Keratinocyte (primary cell): ENCODE measurements at regions not wholly inside any gene's neighbourhood (a gene's known extent, or its start where the extent isn't known, plus 50 kb on each side); places are given as distances from the start of the nearest gene placed in this dataset.

Experiments
- DNase-seq: peaks from one replicate; pipeline ENCODE4 v3.0.0-alpha.2; 2011; ENCODE audit warnings: low read depth, missing footprints, low spot score
- FAIRE-seq: peaks from 2 replicates; lab custom pipeline; 2011; peaks lifted over from hg19 to GRCh38; lab: Jason Lieb, UNC
- H2AFZ ChIP-seq: 2 replicates; pipeline ENCODE4 v1.6.0; 2012; ENCODE audit warnings: low read length, control low read depth, inconsistent platforms; ENCODE audit not compliant: control insufficient read depth
- H3K27ac ChIP-seq: 2 replicates; pipeline ENCODE4 v1.5.1; 2011; ENCODE audit warnings: low read length; ENCODE audit not compliant: control insufficient read depth, insufficient read depth
- H3K27me3 ChIP-seq: 3 replicates; pipeline ENCODE4 v1.6.0; 2011; ENCODE audit warnings: low read length; ENCODE audit not compliant: control insufficient read depth, insufficient read depth; ENCODE audit errors: extremely low read depth
- H3K36me3 ChIP-seq, 2 experiments: 2 replicates in 1 of 2; 3 replicates in 1 of 2; pipeline ENCODE4 v1.5.1; 2011; ENCODE audit warnings: low read length in 2 of 2, mild to moderate bottlenecking in 1 of 2; ENCODE audit not compliant: control insufficient read depth in 2 of 2, insufficient read depth in 2 of 2; ENCODE audit errors: extremely low read depth in 1 of 2
- H3K4me1 ChIP-seq: 3 replicates; pipeline ENCODE4 v1.5.1; 2011; ENCODE audit warnings: low read length; ENCODE audit not compliant: control insufficient read depth, insufficient read depth; ENCODE audit errors: extremely low read depth
- H3K4me2 ChIP-seq: 3 replicates; pipeline ENCODE4 v1.6.0; 2011; ENCODE audit warnings: low read depth, low read length; ENCODE audit not compliant: control insufficient read depth, insufficient read depth; ENCODE audit errors: extremely low read depth
- H3K4me3 ChIP-seq, 3 experiments: fragments of 200-600 bp in 1 of 3; sonication (generic) in 1 of 3; 2 replicates in 2 of 3; 3 replicates in 1 of 3; pipeline ENCODE4 v1.5.1; 2011 to 2016; ENCODE audit warnings: low read length in 3 of 3, mild to moderate bottlenecking in 3 of 3, control low read depth in 2 of 3, inconsistent platforms in 1 of 3, low read depth in 1 of 3, mixed read lengths in 1 of 3, mixed run types in 1 of 3, moderate library complexity in 1 of 3; ENCODE audit not compliant: control insufficient read depth in 2 of 3, insufficient read depth in 2 of 3; ENCODE audit errors: extremely low read depth in 1 of 3
- H3K79me2 ChIP-seq: 2 replicates; pipeline ENCODE4 v1.6.0; 2012; ENCODE audit warnings: low read length; ENCODE audit not compliant: control insufficient read depth, insufficient read depth
- H3K9ac ChIP-seq: 3 replicates; pipeline ENCODE4 v1.6.0; 2011; ENCODE audit warnings: low read length; ENCODE audit not compliant: control insufficient read depth, insufficient read depth; ENCODE audit errors: extremely low read depth
- H3K9me1 ChIP-seq: 3 replicates; pipeline ENCODE4 v1.6.0; 2011; ENCODE audit warnings: low read length; ENCODE audit not compliant: control insufficient read depth, insufficient read depth; ENCODE audit errors: extremely low read depth
- H3K9me3 ChIP-seq: 2 replicates; pipeline ENCODE4 v1.5.1; 2012; ENCODE audit warnings: low read depth, low read length; ENCODE audit not compliant: control insufficient read depth
- H4K20me1 ChIP-seq: 3 replicates; pipeline ENCODE4 v1.6.0; 2011; ENCODE audit warnings: low read length; ENCODE audit not compliant: control insufficient read depth, insufficient read depth; ENCODE audit errors: extremely low read depth
- EZH2 ChIP-seq: IDR thresholded peaks from one replicate; pipeline ENCODE4 v1.6.1; 2012; ENCODE audit warnings: inconsistent platforms, mild to moderate bottlenecking, low read length, moderate library complexity
- dilution Hi-C: fragments of 300-500 bp; cut with MboI; formaldehyde crosslinking; loops from one replicate; pipeline ENCODE4 v1.7.0; 2020; ENCODE audit warnings: low sequenced_read_pairs; ENCODE audit not compliant: extremely low pct_ligation_motif_present
- TF ChIP-seq, protein P1 (sequence below), 3 experiments: IDR thresholded peaks in 1 of 3; conservative IDR thresholded peaks in 1 of 3; optimal IDR thresholded peaks in 1 of 3; 2 replicates in 2 of 3; 3 replicates in 1 of 3; pipeline versions ENCODE3 to v1.5.1; 2011; ENCODE audit warnings: low read length in 3 of 3, mild to moderate bottlenecking in 3 of 3, moderate library complexity in 2 of 3, control low read depth in 1 of 3, inconsistent platforms in 1 of 3; ENCODE audit not compliant: insufficient read depth in 2 of 3; ENCODE audit errors: extremely low read depth in 1 of 3

DNA sequence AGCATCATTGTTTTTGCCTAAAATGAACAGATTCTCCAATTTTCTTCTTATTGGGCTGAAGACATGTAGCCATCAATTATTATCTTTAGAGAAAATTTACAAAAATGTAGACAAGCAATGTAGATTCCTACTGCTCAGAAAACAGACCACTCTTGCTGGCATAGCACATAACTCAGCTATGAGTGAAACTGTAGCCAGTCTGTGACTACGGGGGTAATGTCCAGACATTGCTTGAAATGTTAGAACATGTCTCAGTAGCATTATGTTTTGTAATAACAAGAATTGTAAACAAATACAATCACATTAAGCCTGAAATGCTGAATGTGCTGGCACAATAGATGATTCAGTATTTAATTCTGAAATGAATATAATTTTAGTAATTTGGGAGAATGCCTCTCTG lies 265.7 kb upstream of the KCNJ16 start:
- Histone ChIP-seq H3K9me1 (no peaks in the 10 kb centered on the region), H3K4me1 (peaks cover 9% of the 10 kb centered on the region), H2AFZ (no peak overlapping the region), H3K4me2 (no peak overlapping the region), H4K20me1 (no peaks in the 10 kb centered on the region), H3K27me3 (no peaks in the 10 kb centered on the region), H3K9me3 (no peaks in the 10 kb centered on the region), H3K36me3 (no peaks in the 10 kb centered on the region), H3K4me3 (no peak overlapping the region), H3K27ac (no peak overlapping the region), H3K9ac (no peak overlapping the region), H3K79me2 (no peaks in the 10 kb centered on the region)
- FAIRE-seq (no peak), DNase-seq (no peak)
- dilution Hi-C loops: no loop called here
- TF ChIP-seq EZH2: no peak
- TF ChIP-seq, protein P1, sequence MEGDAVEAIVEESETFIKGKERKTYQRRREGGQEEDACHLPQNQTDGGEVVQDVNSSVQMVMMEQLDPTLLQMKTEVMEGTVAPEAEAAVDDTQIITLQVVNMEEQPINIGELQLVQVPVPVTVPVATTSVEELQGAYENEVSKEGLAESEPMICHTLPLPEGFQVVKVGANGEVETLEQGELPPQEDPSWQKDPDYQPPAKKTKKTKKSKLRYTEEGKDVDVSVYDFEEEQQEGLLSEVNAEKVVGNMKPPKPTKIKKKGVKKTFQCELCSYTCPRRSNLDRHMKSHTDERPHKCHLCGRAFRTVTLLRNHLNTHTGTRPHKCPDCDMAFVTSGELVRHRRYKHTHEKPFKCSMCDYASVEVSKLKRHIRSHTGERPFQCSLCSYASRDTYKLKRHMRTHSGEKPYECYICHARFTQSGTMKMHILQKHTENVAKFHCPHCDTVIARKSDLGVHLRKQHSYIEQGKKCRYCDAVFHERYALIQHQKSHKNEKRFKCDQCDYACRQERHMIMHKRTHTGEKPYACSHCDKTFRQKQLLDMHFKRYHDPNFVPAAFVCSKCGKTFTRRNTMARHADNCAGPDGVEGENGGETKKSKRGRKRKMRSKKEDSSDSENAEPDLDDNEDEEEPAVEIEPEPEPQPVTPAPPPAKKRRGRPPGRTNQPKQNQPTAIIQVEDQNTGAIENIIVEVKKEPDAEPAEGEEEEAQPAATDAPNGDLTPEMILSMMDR (optimal IDR thresholded peaks at IDR 0.05 in 1 of 3, IDR thresholded peaks at IDR 0.05 in 1 of 3, conservative IDR thresholded peaks at IDR 0.05 in 1 of 3; ENCODE audit: extremely low read depth in 1 of 3, insufficient read depth in 2 of 3, low read length in 3 of 3): no peak

DNA sequence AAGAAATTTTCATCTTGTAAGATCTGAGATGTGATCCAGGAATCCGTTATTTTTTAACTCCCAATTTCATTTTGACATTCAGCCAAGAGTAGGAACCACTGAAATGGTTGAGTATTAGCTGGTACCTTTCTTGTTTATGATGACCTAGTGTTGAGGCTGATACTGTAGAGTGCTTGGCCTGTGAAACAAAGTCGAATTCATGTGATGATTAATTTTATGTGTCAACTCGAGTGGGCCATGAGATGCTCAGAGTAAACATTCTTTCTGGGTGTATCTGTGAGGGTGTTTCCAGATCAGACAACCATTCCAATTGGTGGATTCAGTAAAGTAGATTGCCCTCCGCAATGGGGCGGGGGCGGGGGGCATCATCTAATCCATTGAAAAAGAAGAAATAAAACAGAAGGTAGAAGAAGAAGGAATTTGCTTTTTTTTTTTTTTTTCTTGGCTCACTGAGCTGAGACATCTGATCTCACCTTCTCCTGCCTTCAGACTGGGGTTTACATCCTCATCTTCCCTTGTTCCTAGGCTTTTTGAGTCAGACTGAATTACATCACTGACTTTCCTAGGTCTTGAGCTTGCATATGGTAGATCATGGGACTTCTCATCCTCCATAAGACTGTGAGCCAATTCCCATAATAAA lies 264.6 kb upstream of the KCNJ16 start:
- no peaks in the 10 kb centered on the region for H3K9me3 ChIP-seq
- dilution Hi-C loops: no loop called here
- H3K4me2 ChIP-seq: no peak overlapping the region
- H3K36me3 ChIP-seq: no peaks in the 10 kb centered on the region
- H3K9ac ChIP-seq: no peak overlapping the region
- peaks cover 9% of the 10 kb centered on the region for H3K4me1 ChIP-seq
- H3K79me2 ChIP-seq: no peaks in the 10 kb centered on the region
- H3K27me3 ChIP-seq: no peaks in the 10 kb centered on the region
- TF ChIP-seq, protein P1 (optimal IDR thresholded peaks at IDR 0.05 in 1 of 3, IDR thresholded peaks at IDR 0.05 in 1 of 3, conservative IDR thresholded peaks at IDR 0.05 in 1 of 3; ENCODE audit: extremely low read depth in 1 of 3, insufficient read depth in 2 of 3, low read length in 3 of 3): no peak
- no peak for TF ChIP-seq EZH2
- no peak overlapping the region for H3K4me3 ChIP-seq
- DNase-seq (no peak), FAIRE-seq (no peak)
- H3K9me1 ChIP-seq: no peaks in the 10 kb centered on the region
- no peak overlapping the region for H3K27ac ChIP-seq
- no peaks in the 10 kb centered on the region for H4K20me1 ChIP-seq
- H2AFZ ChIP-seq: no peak overlapping the region
